HepG2 (cell line): ENCODE measurements at regions not wholly inside any gene's neighbourhood (a gene's known extent, or its start where the extent isn't known, plus 50 kb on each side); places are given as distances from the start of the nearest gene placed in this dataset.

Source experiments
- ATAC-seq: fragments of 200-7000 bp; cut with Tn5 transposase; 3 replicates; pipeline ENCODE4 v1.9.1; 2020; ENCODE audit warnings: mild to moderate bottlenecking, moderate library complexity
- BruUV-seq: library from RNA; stranded (reverse); fragments of 400-500 nt; replicated peaks from 2 replicates; lab custom pipeline; 2021; lab: Mats Ljungman, UMichigan
- CTCF ChIA-PET: fragments of 300-600 bp; formaldehyde crosslinking; extraction: SDS; loops from one replicate; lab custom pipeline; 2021; ENCODE audit warnings: low total read pairs, inconsistent platforms, low intra/inter-chr PET ratio; lab: Yijun Ruan, JAX
- POLR2A ChIA-PET: fragments of 350-600 bp; sonication (Branson Sonifier 250); formaldehyde crosslinking; loops from one replicate; lab custom pipeline; 2020; ENCODE audit warnings: antibody characterized with exemption, inconsistent platforms; lab: Yijun Ruan, JAX
- DNase-seq: peaks from one replicate; pipeline ENCODE4 v3.0.0-alpha.2; 2015; ENCODE audit warnings: low spot score
- FAIRE-seq: peaks from 3 replicates; lab custom pipeline; 2011; peaks lifted over from hg19 to GRCh38; lab: Jason Lieb, UNC
- H2AFZ ChIP-seq: one replicate; pipeline ENCODE4 v1.6.1; 2011; ENCODE audit warnings: low read length, inconsistent platforms
- H3K27ac ChIP-seq: fragments of 300-600 bp; 3 replicates; pipeline ENCODE4 v1.8.0; 2011; ENCODE audit warnings: mixed run types, mild to moderate bottlenecking, mixed read lengths, low read length, inconsistent platforms; ENCODE audit not compliant: insufficient read depth; ENCODE audit errors: extremely low read length
- H3K27me3 ChIP-seq, 2 experiments: fragments of 200-600 bp in 1 of 2; 2 replicates in 1 of 2; 3 replicates in 1 of 2; pipeline versions ENCODE4 v1.6.0 to v1.8.0; 2011; ENCODE audit warnings: low read length in 2 of 2, mild to moderate bottlenecking in 2 of 2, moderate library complexity in 2 of 2, inconsistent platforms in 1 of 2; ENCODE audit not compliant: insufficient read depth in 2 of 2, control insufficient read depth in 1 of 2
- H3K36me3 ChIP-seq, 2 experiments: fragments of 200-600 bp in 1 of 2; replicated peaks in 1 of 2; 2 replicates in 1 of 2; 3 replicates in 1 of 2; pipeline versions ENCODE4 v1.5.1 to v1.8.0; 2011; ENCODE audit warnings: low read length in 2 of 2, inconsistent platforms in 1 of 2; ENCODE audit not compliant: insufficient read depth in 2 of 2, control insufficient read depth in 1 of 2
- H3K4me1 ChIP-seq: 2 replicates; pipeline ENCODE4 v1.5.1; 2012; ENCODE audit warnings: low read length, inconsistent platforms; ENCODE audit not compliant: insufficient read depth
- H3K4me2 ChIP-seq: 2 replicates; pipeline ENCODE4 v1.6.0; 2011; ENCODE audit warnings: low read depth, low read length, inconsistent platforms
- H3K4me3 ChIP-seq, 3 experiments: fragments of 200-600 bp in 1 of 3; sonication (generic), shearing (Covaris generic) in 1 of 3; replicated peaks in 1 of 3; 2 replicates each; pipeline ENCODE4 v1.5.1; 2011 to 2016; ENCODE audit warnings: low read length in 3 of 3, inconsistent platforms in 2 of 3, low read depth in 2 of 3, mild to moderate bottlenecking in 2 of 3, control low read depth in 1 of 3, mixed read lengths in 1 of 3; ENCODE audit not compliant: insufficient read depth in 1 of 3
- H3K79me2 ChIP-seq: one replicate; pipeline ENCODE4 v1.6.1; 2011; ENCODE audit warnings: low read length, inconsistent platforms; ENCODE audit not compliant: insufficient read depth
- H3K9ac ChIP-seq: 2 replicates; pipeline ENCODE4 v1.6.0; 2011; ENCODE audit warnings: mild to moderate bottlenecking, low read depth, low read length, inconsistent platforms; ENCODE audit not compliant: insufficient read depth
- H3K9me3 ChIP-seq: 2 replicates; pipeline ENCODE4 v1.5.1; 2012; ENCODE audit warnings: mild to moderate bottlenecking, low read length
- H4K20me1 ChIP-seq: 2 replicates; pipeline ENCODE4 v1.6.0; 2011; ENCODE audit warnings: inconsistent platforms, mild to moderate bottlenecking, low read length, moderate library complexity; ENCODE audit not compliant: insufficient read depth
- HDAC6 ChIP-seq: fragments of 200-600 bp; sonication (generic); IDR thresholded peaks from 2 replicates; pipeline ENCODE4 v1.7.0; 2017; ENCODE audit warnings: mild to moderate bottlenecking, antibody characterized with exemption, low read length, low read depth
- KDM6A ChIP-seq: IDR thresholded peaks from 2 replicates; pipeline ENCODE4 v1.6.1; 2016; ENCODE audit warnings: low read depth
- MAFK ChIP-seq, 2 experiments: IDR thresholded peaks in 1 of 2; conservative IDR thresholded peaks in 1 of 2; 2 replicates each; pipeline ENCODE4 v1.6.1; 2011; ENCODE audit warnings: improper control_type of control experiment in 2 of 2, low read length in 2 of 2
- NCOR1 ChIP-seq: fragments of 200-600 bp; sonication (generic); IDR thresholded peaks from 2 replicates; pipeline ENCODE4 v1.7.0; 2017; ENCODE audit warnings: antibody characterized with exemption, low read length, borderline replicate concordance
- RCOR2 ChIP-seq: IDR thresholded peaks from 2 replicates; pipeline ENCODE4 v1.6.1; 2016; ENCODE audit warnings: missing biosample characterization, missing genetic modification reagents
- TERF1 ChIP-seq: sonication (generic); formaldehyde crosslinking; IDR thresholded peaks from 2 replicates; pipeline ENCODE4 v1.8.0; 2022; ENCODE audit warnings: mild to moderate bottlenecking, missing genetic modification reagents, moderate library complexity
- ZHX1 ChIP-seq: sonication (generic); formaldehyde crosslinking; IDR thresholded peaks from 2 replicates; pipeline ENCODE4 v1.8.1; 2022; ENCODE audit warnings: low read depth, mild to moderate bottlenecking, missing genetic modification reagents
- ZNF205 ChIP-seq: IDR thresholded peaks from 2 replicates; pipeline ENCODE4 v1.6.1; 2018; ENCODE audit warnings: missing biosample characterization, missing genetic modification reagents
- ZNF329 ChIP-seq: sonication (generic); formaldehyde crosslinking; IDR thresholded peaks from 2 replicates; pipeline ENCODE4 v1.9.0; 2021; ENCODE audit warnings: low read depth, mild to moderate bottlenecking, missing genetic modification reagents
- ZNF367 ChIP-seq: sonication (generic); formaldehyde crosslinking; IDR thresholded peaks from 2 replicates; pipeline ENCODE4 v1.4.0; 2020; ENCODE audit warnings: missing genetic modification reagents, borderline replicate concordance
- ZNF383 ChIP-seq: sonication (generic); formaldehyde crosslinking; IDR thresholded peaks from 2 replicates; pipeline ENCODE4 v1.4.0; 2020; ENCODE audit warnings: missing genetic modification reagents, mild to moderate bottlenecking, borderline replicate concordance
- ZNF431 ChIP-seq: sonication (generic); formaldehyde crosslinking; IDR thresholded peaks from 2 replicates; pipeline ENCODE4 v1.9.0; 2022; ENCODE audit warnings: missing genetic modification reagents, low read depth, mild to moderate bottlenecking, borderline replicate concordance
- ZNF460 ChIP-seq: sonication (generic); formaldehyde crosslinking; IDR thresholded peaks from 2 replicates; pipeline ENCODE4 v1.5.1; 2020; ENCODE audit warnings: missing genetic modification reagents, mild to moderate bottlenecking, borderline replicate concordance
- ZNF484 ChIP-seq: sonication (generic); formaldehyde crosslinking; IDR thresholded peaks from 2 replicates; pipeline ENCODE4 v1.5.1; 2020; ENCODE audit warnings: mild to moderate bottlenecking, low read depth, missing genetic modification reagents, borderline replicate concordance
- ZNF589 ChIP-seq: sonication (generic); formaldehyde crosslinking; conservative IDR thresholded peaks from 2 replicates; pipeline ENCODE4 v1.8.0; 2022; ENCODE audit warnings: mild to moderate bottlenecking, moderate library complexity, missing genetic modification reagents
- WGBS: methylation state at CpG from one replicate; pipeline ENCODE4 v1.1.6; 2017; ENCODE audit warnings: low lambda C conversion rate; 5-methylcytosine and 5-hydroxymethylcytosine counted together
- in situ Hi-C: cut with HindIII; loops from 2 replicates; pipeline ENCODE4 v1.10.0; 2017; ENCODE audit warnings: low pct_unique_long_range_greater_than_20kb; ENCODE audit not compliant: extremely low pct_ligation_motif_present
- intact Hi-C: fragments of 100-400 bp; cut with micrococcal nuclease; formaldehyde crosslinking; loops from one replicate; pipeline ENCODE4 v1.10.0; 2022; ENCODE audit not compliant: unreplicated experiment

- TF ChIP-seq ZHX1, result no peak
These were observed 87.4 kb downstream of the PDGFA start (continued) for GRCh38 chr7:432256-432655.

- H3K27ac ChIP-seq, result no peak overlapping the region
- H3K9me3 ChIP-seq, result no peaks in the 10 kb centered on the region
- peaks cover 13 to 39% of the 10 kb centered on the region in 2 experiments for H3K27me3 ChIP-seq
- no peaks in the 10 kb centered on the region for H4K20me1 ChIP-seq
- in situ Hi-C loops (no loop called here), intact Hi-C loops (loop anchor here (10.0 kb wide), 1 partner anchor 52 kb away; no protein-coding TSS in a partner anchor)
- BruUV-seq, result no TSS peak
- no peaks in the 10 kb centered on the region for H3K79me2 ChIP-seq
- ATAC-seq (no peak), FAIRE-seq (no peak), DNase-seq (no peak)
- WGBS, result 81% methylated on average over 9 of the region's 11 CpGs
- H3K4me1 ChIP-seq, result peaks cover 44% of the 10 kb centered on the region
- H3K9ac ChIP-seq, result no peak overlapping the region
- ChIA-PET POLR2A (no interaction called here), CTCF (no interaction called here)
- H3K36me3 ChIP-seq, result no peaks in the 10 kb centered on the region
- no peak overlapping the region for H2AFZ ChIP-seq
- H3K4me2 ChIP-seq, result no peak overlapping the region
- TF ChIP-seq ZNF460 (no peak), ZNF329 (CRISPR knock-in tag) (peak; percentile 97)
- H3K4me3 ChIP-seq, result no peak overlapping the region
These were observed 86.7 kb downstream of the PDGFA start for GRCh38 chr7:432933-433332.

- Histone ChIP-seq H3K4me1 (peaks cover 50% of the 10 kb centered on the region), H3K9ac (no peak overlapping the region), H3K4me2 (no peak overlapping the region), H3K27ac (no peak overlapping the region), H3K36me3 (no peaks in the 10 kb centered on the region), H3K27me3 (peaks cover 16 to 45% of the 10 kb centered on the region in 2 experiments), H3K4me3 (no peak overlapping the region), H2AFZ (no peak overlapping the region), H3K79me2 (no peaks in the 10 kb centered on the region), H3K9me3 (no peaks in the 10 kb centered on the region), H4K20me1 (no peaks in the 10 kb centered on the region)
- in situ Hi-C loops (no loop called here), intact Hi-C loops (loop anchor here (10.0 kb wide), 1 partner anchor 51 kb away; no protein-coding TSS in a partner anchor)
- DNase-seq (no peak), ATAC-seq (no peak), FAIRE-seq (no peak)
- ChIA-PET CTCF (no interaction called here), POLR2A (no interaction called here)
- no TSS peak for BruUV-seq
- 64% methylated on average over 9 of the region's 13 CpGs for WGBS
- TF ChIP-seq KDM6A (CRISPR knock-in tag) (no peak), ZNF367 (no peak), MAFK (conservative IDR thresholded peaks at IDR 0.05 in 1 of 2, IDR thresholded peaks at IDR 0.05 in 1 of 2; ENCODE audit: low read length in 2 of 2) (no peak), NCOR1 (no peak), ZNF205 (CRISPR knock-in tag) (no peak), ZNF431 (CRISPR knock-in tag) (no peak), ZNF589 (CRISPR knock-in tag) (no peak), RCOR2 (CRISPR knock-in tag) (no peak), HDAC6 (no peak), ZNF383 (CRISPR knock-in tag) (no peak), TERF1 (CRISPR knock-in tag) (no peak), ZNF484 (CRISPR knock-in tag) (no peak)
These were observed 86.1 kb downstream of the PDGFA start for GRCh38 chr7:433558-433957.
